Kidney (tissue), 13 donors: ENCODE measurements at regions not wholly inside any gene's neighbourhood (a gene's known extent, or its start where the extent isn't known, plus 50 kb on each side); places are given as distances from the start of the nearest gene placed in this dataset.
"Not testable (repeated sequence)": the region's sequence is repeated elsewhere in the genome, so short reads cannot be mapped to it uniquely, and the experiment has no call there.

ENCODE experiments used
- DNase-seq, 5 donors: peaks; one replicate each; pipeline ENCODE4 v3.0.0-alpha.2; 2013 to 2020
- FAIRE-seq: peaks from 2 replicates; lab custom pipeline; 2012; peaks lifted over from hg19 to GRCh38; lab: Jason Lieb, UNC
- H3K27ac ChIP-seq, 2 donors: one replicate each; pipeline ENCODE4 v1.7.0; 2013; ENCODE audit warnings: low read depth in 2 of 2, low read length in 2 of 2, inconsistent platforms in 1 of 2
- H3K27me3 ChIP-seq: one replicate; pipeline ENCODE4 v1.7.1; 2013; ENCODE audit warnings: low read length, inconsistent platforms; ENCODE audit not compliant: control insufficient read depth, insufficient read depth
- H3K36me3 ChIP-seq, 3 donors: one replicate each; pipeline versions ENCODE4 v1.7.0 to v1.7.1; 2013; ENCODE audit warnings: low read length in 3 of 3, control low read depth in 1 of 3, inconsistent platforms in 1 of 3; ENCODE audit not compliant: insufficient read depth in 3 of 3, control insufficient read depth in 2 of 3
- H3K4me1 ChIP-seq, 3 donors: one replicate each; pipeline versions ENCODE4 v1.7.0 to v1.7.1; 2013; ENCODE audit warnings: low read length in 3 of 3, inconsistent platforms in 1 of 3, low read depth in 1 of 3; ENCODE audit not compliant: control insufficient read depth in 2 of 3, insufficient read depth in 2 of 3
- H3K4me3 ChIP-seq, 3 donors: one replicate each; pipeline versions ENCODE4 v1.7.0 to v1.8.1; 2013; ENCODE audit warnings: low read length in 3 of 3, control low read depth in 1 of 3, inconsistent platforms in 1 of 3
- H3K9ac ChIP-seq, 3 donors: one replicate each; pipeline versions ENCODE4 v1.7.0 to v1.7.1; 2013; ENCODE audit warnings: low read length in 3 of 3, control low read depth in 1 of 3, inconsistent platforms in 1 of 3
- H3K9me3 ChIP-seq, 3 donors: one replicate each; pipeline versions ENCODE4 v1.7.0 to v1.7.1; 2013; ENCODE audit warnings: low read length in 3 of 3, control low read depth in 1 of 3, inconsistent platforms in 1 of 3; ENCODE audit not compliant: control insufficient read depth in 2 of 3, insufficient read depth in 1 of 3
- CTCF ChIP-seq: IDR thresholded peaks from 3 replicates; pipeline ENCODE4 v1.5.1; 2012; ENCODE audit warnings: mild to moderate bottlenecking, moderate library complexity, borderline replicate concordance; ENCODE audit not compliant: insufficient read depth; ENCODE audit errors: extremely low read depth
- intact Hi-C: fragments of 100-400 bp; cut with DNase I; formaldehyde crosslinking; loops from one replicate; pipeline ENCODE4 v1.11.1; 2022
- donor health status: control.
- donor health status: control.
- donor health status: control.
- donor health status: control.
- donor health status: control.
- donor health status: DM: yes; HTN: yes; CAD: no.
- donor health status: Normal renal cell carcinoma (clear cell type).

GRCh38 chrX:109184506-109185139 lies 297.3 kb downstream of the GUCY2F start:
- intact Hi-C loops: no loop called here
- no peak for TF ChIP-seq CTCF
- no peaks in the 10 kb centered on the region for H3K27me3 ChIP-seq
- H3K4me3 ChIP-seq: no peak overlapping the region
- FAIRE-seq: no peak
- no peaks in the 10 kb centered on the region for H3K4me1 ChIP-seq
- no peaks in the 10 kb centered on the region for H3K36me3 ChIP-seq
- H3K9me3 ChIP-seq: no peaks in the 10 kb centered on the region
- no peak overlapping the region for H3K9ac ChIP-seq
- H3K27ac ChIP-seq: no peak overlapping the region
- no peak for DNase-seq

- DNase-seq (peak in 1 of 5 donors; percentile 32), FAIRE-seq (no peak)
- Histone ChIP-seq H3K9me3 (peaks cover 0 to 3% (median 0%) of the 10 kb centered on the region in 3 donors), H3K9ac (no peak overlapping the region), H3K4me3 (no peak overlapping the region), H3K4me1 (no peaks in the 10 kb centered on the region), H3K27ac (no peak overlapping the region), H3K36me3 (no peaks in the 10 kb centered on the region), H3K27me3 (no peaks in the 10 kb centered on the region)
- intact Hi-C loops: no loop called here
- TF ChIP-seq CTCF: no peak
Measured at GRCh38 chrX:109172091-109172602, 309.7 kb downstream of the GUCY2F start.

GRCh38 chrX:109155161-109155560 lies 326.7 kb downstream of the GUCY2F start:
- H3K36me3 ChIP-seq: no peaks in the 10 kb centered on the region
- intact Hi-C loops: no loop called here
- H3K27me3 ChIP-seq: no peaks in the 10 kb centered on the region
- no peak for TF ChIP-seq CTCF
- H3K4me3 ChIP-seq: no peak overlapping the region
- no peak overlapping the region for H3K9ac ChIP-seq
- H3K9me3 ChIP-seq: no peaks in the 10 kb centered on the region
- H3K27ac ChIP-seq: no peak overlapping the region
- FAIRE-seq (no peak), DNase-seq (no peak)
- H3K4me1 ChIP-seq: no peaks in the 10 kb centered on the region

- H3K4me1 ChIP-seq, H3K27ac ChIP-seq, H3K4me3 ChIP-seq, H3K9me3 ChIP-seq, H3K9ac ChIP-seq, H3K36me3 ChIP-seq, DNase-seq, FAIRE-seq, intact Hi-C loops, H3K27me3 ChIP-seq: not testable (repeated sequence)
Measured at GRCh38 chrX:109144173-109144572, 337.7 kb downstream of the GUCY2F start.
